NCI-H2029 treated with DMSO at 0.1 percent for 48 hours (cell line): ENCODE measurements at regions not wholly inside any gene's neighbourhood (a gene's known extent, or its start where the extent isn't known, plus 50 kb on each side); places are given as distances from the start of the nearest gene placed in this dataset.

Source experiments
- DNase-seq: peaks from one replicate; lab custom pipeline; 2025; lab: John Stamatoyannopoulos, UW

DNA sequence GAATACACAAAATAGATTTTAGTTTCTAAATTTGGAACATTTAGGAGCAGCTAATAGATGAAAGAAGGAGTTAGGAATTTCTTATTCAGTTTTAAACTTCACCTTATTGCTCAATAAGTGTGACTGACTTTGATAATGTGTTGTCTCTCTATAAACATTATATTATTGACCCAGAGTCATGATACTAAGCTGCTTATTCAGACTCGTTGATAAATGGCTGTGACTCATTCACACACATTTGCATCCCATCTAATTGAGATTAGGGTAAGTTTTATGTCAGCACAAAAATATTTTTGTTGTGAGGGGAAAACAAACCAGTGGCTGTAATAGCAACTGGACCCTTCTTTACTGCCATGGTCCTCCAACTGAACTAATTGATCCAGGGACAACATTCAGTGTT, 137.6 kb downstream of the GOLIM4 start:
- DNase-seq = no peak

GRCh38 chr3:167952969-167953368, 142.8 kb downstream of the GOLIM4 start:
- DNase-seq = no peak

GRCh38 chr3:167950212-167950611, 145.5 kb downstream of the GOLIM4 start:
- DNase-seq = no peak

GRCh38 chr3:167941234-167941995, 154.3 kb downstream of the GOLIM4 start:
- DNase-seq = no peak

- no peak for DNase-seq
Observed at GRCh38 chr3:167940241-167940640, 155.5 kb downstream of the GOLIM4 start.

DNA sequence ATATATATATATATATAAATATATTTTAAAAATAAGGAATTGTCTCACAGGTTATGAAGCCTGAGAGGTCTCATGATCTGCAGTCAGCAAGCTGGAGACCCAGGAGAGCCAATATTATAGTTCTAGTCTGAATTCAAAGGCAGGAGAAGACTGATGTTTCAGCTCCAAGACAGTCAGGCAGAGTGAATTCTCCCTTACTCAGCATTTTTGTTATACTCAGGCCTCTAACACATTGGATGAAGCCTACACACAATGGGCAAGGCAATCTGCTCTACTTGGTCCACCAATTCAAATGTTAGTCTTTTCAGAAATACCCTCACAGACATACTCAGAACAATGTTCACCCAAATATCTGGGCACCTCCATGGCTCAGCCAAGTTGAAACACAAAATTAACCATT, 157.2 kb downstream of the GOLIM4 start:
- DNase-seq = no peak

- DNase-seq = no peak
Observed at GRCh38 chr3:167936019-167936418, 159.7 kb downstream of the GOLIM4 start.

DNA sequence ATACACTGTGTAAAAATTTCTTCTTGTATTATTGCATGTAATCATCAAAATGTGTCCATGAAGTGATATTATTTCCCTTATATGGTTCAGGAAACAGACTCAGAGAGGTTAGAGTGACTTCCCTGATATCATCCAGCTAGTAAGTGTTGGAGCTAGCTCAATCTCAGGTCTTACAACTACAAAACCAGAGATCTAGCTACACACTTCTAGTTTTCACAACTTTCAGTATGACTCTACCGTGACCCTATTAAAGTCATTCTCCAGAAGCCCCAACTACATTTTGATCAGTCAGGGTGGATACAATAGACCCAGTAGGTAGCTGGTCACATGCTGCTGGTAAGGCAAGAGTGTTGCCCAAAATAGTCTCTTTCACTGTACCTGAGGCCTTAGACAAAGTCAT, 165.3 kb downstream of the GOLIM4 start:
- no peak for DNase-seq

DNA sequence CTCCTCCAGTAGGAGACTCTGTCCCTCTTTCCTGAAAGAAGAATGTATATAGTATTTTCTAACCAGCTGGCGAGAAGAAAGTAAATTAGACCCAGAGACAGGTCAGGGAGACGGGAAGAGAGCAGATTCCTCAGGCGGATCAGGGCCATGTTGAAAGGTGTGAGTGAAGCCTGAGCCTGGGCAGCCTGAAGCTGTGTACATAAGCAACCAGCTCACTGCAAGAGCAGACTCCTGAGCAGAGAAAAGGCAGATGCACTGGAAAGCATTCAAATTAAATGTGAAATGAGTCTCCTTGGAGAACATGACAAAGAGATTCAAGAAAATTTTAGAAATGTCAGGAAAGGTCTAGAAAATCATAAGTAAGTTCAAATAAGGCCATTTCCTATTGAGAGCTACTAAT, 165.8 kb downstream of the GOLIM4 start:
- no peak for DNase-seq

- DNase-seq = no peak
Observed at GRCh38 chr3:167928381-167928780, 167.3 kb downstream of the GOLIM4 start.

GRCh38 chr3:167920747-167921146, 175.0 kb downstream of the GOLIM4 start:
- DNase-seq = no peak

DNA sequence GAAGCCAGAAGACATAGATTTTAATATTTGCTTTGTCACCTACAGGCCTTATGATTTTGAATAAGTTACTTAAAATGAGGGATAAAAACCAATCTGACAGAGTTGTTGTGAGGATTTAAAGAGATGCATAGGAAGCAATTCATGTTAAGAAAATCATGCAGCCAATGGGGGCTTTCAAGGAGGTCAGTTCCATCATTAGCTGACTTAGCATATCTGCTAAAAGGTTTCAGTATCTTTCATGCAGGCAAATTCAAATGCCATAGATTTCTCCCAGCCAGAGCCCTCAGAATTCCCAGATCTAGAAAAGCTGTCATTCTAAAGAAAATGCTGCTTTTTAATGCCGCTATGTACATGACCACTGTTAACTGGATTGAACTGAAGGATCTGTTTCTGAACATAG, 176.1 kb downstream of the GOLIM4 start:
- no peak for DNase-seq

DNA sequence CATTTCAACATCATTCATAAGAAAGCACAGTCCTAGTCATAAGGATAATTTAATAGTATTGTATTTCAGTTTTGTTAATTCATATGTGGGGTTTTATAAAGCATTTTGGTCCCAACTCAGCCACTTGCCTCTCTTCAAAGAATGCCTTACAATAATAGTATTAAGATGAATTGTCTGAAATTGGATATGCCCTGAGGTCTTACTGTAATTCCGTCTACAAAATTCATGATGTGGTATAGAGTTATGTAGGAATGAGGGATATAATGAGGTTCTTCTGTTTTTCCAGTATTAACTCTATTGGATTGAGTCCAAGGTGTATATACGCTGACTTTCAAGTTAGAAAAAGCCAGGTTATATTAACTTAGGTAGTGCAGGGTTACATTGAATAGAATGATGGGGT, 177.0 kb downstream of the GOLIM4 start:
- DNase-seq = no peak

DNA sequence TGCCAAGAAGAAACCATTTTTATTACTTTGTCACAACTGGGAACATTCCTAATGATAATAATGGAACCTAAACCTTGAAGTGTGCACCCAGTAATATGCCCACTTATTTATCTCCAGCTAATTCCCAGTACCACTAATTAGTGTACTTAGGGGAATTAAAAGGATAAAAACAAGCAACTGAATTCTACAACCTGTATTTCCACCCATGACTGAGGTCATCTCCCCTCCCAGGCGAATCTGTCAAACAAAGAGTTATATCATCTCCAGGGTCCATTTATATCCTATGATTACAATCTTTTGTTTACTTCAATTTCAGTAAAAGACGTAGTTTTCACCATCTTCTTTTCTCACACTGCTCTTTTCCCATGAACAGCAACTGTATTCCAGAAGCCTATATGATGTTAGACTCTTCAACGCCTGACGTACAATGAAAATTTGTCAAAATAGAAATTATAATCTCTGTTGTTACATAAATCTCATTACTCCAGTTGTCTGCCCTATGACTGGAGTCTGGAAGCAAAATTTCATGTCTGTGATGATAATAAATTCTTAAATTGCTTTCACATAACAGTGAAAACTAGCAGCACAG, 177.6 kb downstream of the GOLIM4 start:
- no peak for DNase-seq

GRCh38 chr3:167913219-167913835, 177.8 kb downstream of the SERPINI1 start:
- no peak for DNase-seq

GRCh38 chr3:167909952-167910351, 174.4 kb downstream of the SERPINI1 start:
- no peak for DNase-seq

DNA sequence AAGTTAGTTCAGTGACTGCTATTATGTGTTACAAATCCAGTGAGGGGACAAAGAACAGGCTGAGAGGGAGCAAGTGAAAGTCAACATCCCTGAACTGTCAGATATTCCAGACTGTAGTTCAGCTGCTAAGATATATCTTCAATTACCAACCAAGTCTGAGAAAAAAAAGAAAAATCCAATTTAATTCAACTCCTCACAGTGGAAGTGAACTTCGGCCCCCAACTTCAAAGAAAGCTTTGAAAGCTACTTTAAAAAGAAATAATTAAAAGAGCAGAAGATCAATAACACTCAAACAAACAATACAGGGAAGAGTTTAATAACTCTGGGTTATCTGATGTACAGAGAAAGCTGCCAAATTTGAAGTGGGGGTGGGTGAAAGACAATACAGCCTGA, 174.0 kb downstream of the SERPINI1 start:
- no peak for DNase-seq

DNA sequence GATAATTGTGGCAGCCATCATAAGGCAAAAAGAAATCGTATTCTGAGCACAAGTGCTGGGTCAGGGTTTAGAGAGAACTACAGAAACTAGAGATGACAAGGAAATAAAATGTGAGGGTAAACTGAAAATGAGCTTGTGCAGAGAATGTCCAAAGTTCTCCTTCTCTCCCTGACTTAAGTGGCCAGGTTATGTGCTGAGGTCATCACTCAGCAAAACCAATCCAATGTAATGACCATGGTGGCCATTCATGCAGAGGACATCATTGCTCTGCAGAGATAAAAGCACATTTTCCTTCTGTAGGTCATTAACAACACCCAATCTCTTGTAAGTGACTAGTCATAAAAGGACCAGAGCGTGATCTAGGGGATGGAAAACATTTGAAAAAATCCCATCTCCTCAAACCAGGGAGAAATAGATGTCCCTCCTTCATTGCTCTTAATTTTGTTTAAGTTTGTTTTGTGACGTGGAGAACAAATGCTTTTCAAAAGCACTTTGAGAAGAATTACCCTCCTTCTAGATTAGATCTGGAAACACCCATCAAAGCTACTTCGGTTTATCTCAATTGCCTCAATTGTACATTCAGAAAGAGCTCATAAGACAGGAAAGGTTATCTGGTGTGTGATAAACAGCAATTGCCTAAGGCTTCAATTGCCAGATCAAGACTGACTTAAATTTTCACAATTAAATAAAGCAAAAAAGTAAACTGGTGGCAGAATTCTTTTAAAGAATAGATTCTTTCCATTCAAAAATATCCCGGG, 173.4 kb downstream of the SERPINI1 start:
- no peak for DNase-seq

GRCh38 chr3:167908221-167908620, 172.7 kb downstream of the SERPINI1 start:
- no peak for DNase-seq

DNA sequence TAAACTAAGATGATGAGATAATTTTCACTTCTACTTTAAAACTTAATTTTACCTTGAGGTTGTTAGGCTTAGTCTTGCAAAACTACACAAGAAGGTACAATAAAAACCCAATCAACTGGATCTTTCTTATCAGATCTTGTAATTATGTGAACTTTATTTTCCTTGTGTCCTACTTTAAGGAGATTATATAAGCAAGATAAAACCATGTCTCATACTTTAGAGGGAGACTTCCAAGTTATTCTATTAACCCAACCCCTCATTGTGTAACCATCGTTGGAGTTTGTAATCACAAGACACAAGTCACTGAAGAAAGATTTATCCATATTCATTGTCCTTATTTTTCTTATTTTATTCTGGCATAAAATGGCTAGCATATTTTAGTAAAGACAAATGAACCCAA, 165.6 kb downstream of the SERPINI1 start:
- no peak for DNase-seq

DNA sequence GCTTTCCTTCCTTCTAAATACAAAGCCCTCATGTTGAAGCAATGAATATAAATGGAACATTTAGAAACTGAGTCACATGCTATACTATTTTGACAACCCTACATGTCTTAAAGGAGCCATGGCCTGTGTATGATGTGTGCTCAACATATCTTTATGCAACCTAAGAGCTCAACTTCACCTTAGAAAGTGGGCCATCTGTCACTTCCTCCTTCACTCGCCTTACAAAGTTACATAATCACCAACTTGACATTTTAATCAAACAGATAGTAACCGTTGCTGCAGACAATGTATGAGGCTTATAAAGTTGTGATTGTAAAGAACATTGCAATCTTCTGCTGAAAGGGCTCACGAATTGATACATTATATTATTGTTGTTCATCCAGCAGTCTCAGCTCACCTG, 163.6 kb downstream of the SERPINI1 start:
- no peak for DNase-seq

- no peak for DNase-seq
Observed at GRCh38 chr3:167898091-167898490, 162.6 kb downstream of the SERPINI1 start.

GRCh38 chr3:167895684-167896083, 160.2 kb downstream of the SERPINI1 start:
- DNase-seq = no peak
